A549 (cell line): ENCODE measurements at regions not wholly inside any gene's neighbourhood (a gene's known extent, or its start where the extent isn't known, plus 50 kb on each side); places are given as distances from the start of the nearest gene placed in this dataset.
A peak's percentile ranks its signal among the peaks of the same experiment; 100 is the strongest.

Source experiments
- ATAC-seq, 2 experiments: fragments of 200-7000 bp in 1 of 2; fragments of >200 bp in 1 of 2; cut with Nextera tagmentation in 1 of 2; cut with Tn5 transposase in 1 of 2; 3 replicates each; pipeline versions ENCODE4 v1.8.0 to v1.9.1; 2018 to 2020; ENCODE audit warnings: mild to moderate bottlenecking in 1 of 2, moderate library complexity in 1 of 2
- CTCF ChIA-PET: fragments of 300-600 bp; sonication (Branson Sonifier 250); formaldehyde crosslinking; extraction: SDS; loops from one replicate; lab custom pipeline; 2021; ENCODE audit warnings: antibody characterized with exemption, inconsistent platforms; lab: Yijun Ruan, JAX
- POLR2A ChIA-PET: fragments of 350-600 bp; formaldehyde crosslinking; extraction: SDS; loops from one replicate; lab custom pipeline; 2021; ENCODE audit warnings: antibody characterized with exemption, inconsistent platforms; lab: Yijun Ruan, JAX
- DNase-seq, 2 experiments: peaks; one replicate each; pipeline versions ENCODE4 v3.0.0 to v3.0.0-alpha.2; 2011 to 2016; ENCODE audit warnings: low read depth in 1 of 2, low spot score in 1 of 2
- FAIRE-seq: peaks from 2 replicates; lab custom pipeline; 2011; peaks lifted over from hg19 to GRCh38; lab: Jason Lieb, UNC
- H3K27ac ChIP-seq, 2 experiments: fragments of >200 bp; sonication (Bioruptor Twin); formaldehyde crosslinking; 3 replicates each; pipeline ENCODE4 v1.5.1; 2016 to 2017
- H3K4me1 ChIP-seq: fragments of >200 bp; sonication (Bioruptor Twin); formaldehyde crosslinking; 3 replicates; pipeline ENCODE4 v1.6.1; 2016
- H3K4me2 ChIP-seq: fragments of >200 bp; sonication (Bioruptor Twin); formaldehyde crosslinking; 3 replicates; pipeline ENCODE4 v1.6.1; 2016
- H3K4me3 ChIP-seq: fragments of >200 bp; sonication (Bioruptor Twin); formaldehyde crosslinking; 3 replicates; pipeline ENCODE4 v1.5.1; 2016
- H3K9me3 ChIP-seq: fragments of >200 bp; sonication (Bioruptor Twin); formaldehyde crosslinking; 3 replicates; pipeline ENCODE4 v1.6.1; 2016
- EHF ChIP-seq: fragments of 250-450 bp; sonication (Bioruptor Pico); IDR thresholded peaks from 2 replicates; pipeline ENCODE4 v1.5.0; 2020; ENCODE audit warnings: mild to moderate bottlenecking
- EHMT2 ChIP-seq: fragments of 200-600 bp; sonication (generic); IDR thresholded peaks from 2 replicates; pipeline ENCODE4 v1.6.1; 2016; ENCODE audit warnings: antibody characterized with exemption, low read depth, mild to moderate bottlenecking, moderate library complexity
- EP300 ChIP-seq, 2 experiments: fragments of >200 bp; sonication (Bioruptor Twin); formaldehyde crosslinking; IDR thresholded peaks; 2 replicates in 1 of 2; 3 replicates in 1 of 2; pipeline ENCODE4 v1.6.1; 2016 to 2017
- FOXS1 ChIP-seq: fragments of 250-450 bp; sonication (Bioruptor Pico); IDR thresholded peaks from 2 replicates; pipeline ENCODE4 v1.5.0; 2020; ENCODE audit warnings: mild to moderate bottlenecking, moderate library complexity
- HEYL ChIP-seq: fragments of 250-450 bp; sonication (Bioruptor Pico); IDR thresholded peaks from 2 replicates; pipeline ENCODE4 v1.8.0; 2021; ENCODE audit warnings: mild to moderate bottlenecking, moderate library complexity
- HOXB13 ChIP-seq: fragments of 250-450 bp; sonication (Bioruptor Pico); IDR thresholded peaks from 2 replicates; pipeline ENCODE4 v1.5.0; 2020; ENCODE audit warnings: low read depth, mild to moderate bottlenecking, moderate library complexity
- JUN ChIP-seq, 2 experiments: fragments of >200 bp; sonication (Bioruptor Twin); formaldehyde crosslinking; IDR thresholded peaks; 2 replicates in 1 of 2; 3 replicates in 1 of 2; pipeline ENCODE4 v1.6.1; 2016 to 2017
- NFE2L2 ChIP-seq: fragments of 150-350 bp; conservative IDR thresholded peaks from 2 replicates; pipeline ENCODE4 v1.6.1; 2014; ENCODE audit warnings: low read length
- NR3C1 ChIP-seq: fragments of >200 bp; sonication (Bioruptor Twin); formaldehyde crosslinking; IDR thresholded peaks from 3 replicates; pipeline ENCODE4 v1.6.1; 2017
- POLR2AphosphoS2 ChIP-seq: conservative IDR thresholded peaks from 2 replicates; pipeline ENCODE4 v1.6.1; 2012; ENCODE audit warnings: low read length, improper control_type of control experiment, inconsistent platforms
- RAD21 ChIP-seq, 2 experiments: fragments of >200 bp in 1 of 2; sonication (Bioruptor Twin) in 1 of 2; formaldehyde crosslinking in 1 of 2; IDR thresholded peaks in 1 of 2; conservative IDR thresholded peaks in 1 of 2; 2 replicates in 1 of 2; 3 replicates in 1 of 2; pipeline ENCODE4 v1.6.1; 2012 to 2018; ENCODE audit warnings: inconsistent platforms in 1 of 2
- RARB ChIP-seq: fragments of 250-450 bp; sonication (Bioruptor Pico); IDR thresholded peaks from 2 replicates; pipeline ENCODE4 v1.8.0; 2021; ENCODE audit warnings: mild to moderate bottlenecking, moderate library complexity
- SMC3 ChIP-seq: fragments of >200 bp; sonication (Bioruptor Twin); formaldehyde crosslinking; IDR thresholded peaks from 3 replicates; pipeline ENCODE4 v1.6.1; 2018; ENCODE audit warnings: inconsistent platforms
- TP53 ChIP-seq: fragments of 250-450 bp; sonication (Bioruptor Pico); IDR thresholded peaks from 2 replicates; pipeline ENCODE4 v1.5.0; 2021; ENCODE audit warnings: mild to moderate bottlenecking, moderate library complexity
- ZFP36 ChIP-seq: fragments of 450-650 bp; IDR thresholded peaks from 2 replicates; pipeline ENCODE4 v1.6.1; 2014; ENCODE audit warnings: borderline replicate concordance; ENCODE audit not compliant: partially characterized antibody
- ZSCAN20 ChIP-seq: fragments of 250-450 bp; sonication (Bioruptor Pico); IDR thresholded peaks from 2 replicates; pipeline ENCODE4 v1.8.0; 2022; ENCODE audit warnings: mild to moderate bottlenecking, moderate library complexity
- WGBS: methylation state at CpG from one replicate; pipeline ENCODE4 v1.1.6; 2017; ENCODE audit errors: missing lambda C conversion rate; 5-methylcytosine and 5-hydroxymethylcytosine counted together
- TF ChIP-seq, protein P1 (sequence below): fragments of >200 bp; sonication (Bioruptor Twin); formaldehyde crosslinking; IDR thresholded peaks from 3 replicates; pipeline ENCODE4 v1.5.1; 2016
- TF ChIP-seq, protein P2 (sequence below): fragments of >200 bp; sonication (Bioruptor Twin); formaldehyde crosslinking; IDR thresholded peaks from 2 replicates; pipeline ENCODE4 v1.6.1; 2016
- TF ChIP-seq, protein P3 (sequence below): fragments of 200-600 bp; sonication (generic); IDR thresholded peaks from 2 replicates; pipeline ENCODE4 v1.6.1; 2016; ENCODE audit warnings: antibody characterized with exemption, mild to moderate bottlenecking, moderate library complexity
- TF ChIP-seq, protein P4 (sequence below): IDR thresholded peaks from 2 replicates; pipeline ENCODE4 v1.6.1; 2012
- TF ChIP-seq, protein P5 (sequence below): fragments of >200 bp; sonication (Bioruptor Twin); formaldehyde crosslinking; IDR thresholded peaks from 3 replicates; pipeline ENCODE4 v1.6.1; 2016
- TF ChIP-seq, protein P6 (sequence below): fragments of 250-450 bp; sonication (Bioruptor Pico); IDR thresholded peaks from 2 replicates; pipeline ENCODE4 v1.5.0; 2020; ENCODE audit warnings: low read depth, mild to moderate bottlenecking, moderate library complexity

DNA sequence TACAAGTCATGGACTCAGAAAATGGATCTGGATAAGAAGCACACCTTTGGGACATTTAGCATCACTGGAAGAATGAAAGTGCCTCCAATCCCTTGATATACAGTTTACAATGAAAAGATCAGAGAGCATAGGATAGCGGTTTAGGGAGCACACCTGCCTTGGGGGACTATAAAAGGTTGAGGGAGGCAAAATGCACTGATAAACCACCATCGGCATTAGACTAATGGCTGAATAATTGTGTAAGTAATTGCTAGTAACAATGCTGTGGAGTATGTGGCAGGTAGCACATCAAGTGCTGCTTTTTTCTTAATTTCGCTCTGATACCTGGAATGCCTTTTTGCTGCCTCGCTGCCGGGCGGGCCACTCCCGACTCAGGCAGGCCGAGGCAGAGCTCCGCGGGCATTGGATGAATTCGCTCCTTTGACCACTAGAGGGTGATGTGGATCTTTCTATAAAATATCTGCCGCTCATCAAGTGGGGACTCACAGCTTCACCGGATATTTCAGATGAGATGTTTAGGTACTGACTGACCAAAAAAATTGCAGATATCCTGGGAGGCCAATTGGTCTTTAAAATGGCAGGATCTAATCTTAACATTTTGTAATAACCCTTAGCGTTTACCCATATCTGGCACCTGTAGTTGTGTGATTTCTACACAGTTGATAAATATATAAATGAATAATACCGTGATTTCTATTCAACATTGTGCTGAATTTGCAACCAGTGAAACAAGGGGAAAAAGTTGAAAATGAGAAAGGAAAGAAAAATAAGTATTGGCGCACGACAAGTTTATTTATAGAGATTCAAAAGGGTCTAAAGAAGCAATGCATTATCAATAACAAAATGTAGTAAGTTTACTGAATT lies 116.8 kb upstream of the PRSS1 start:
- H3K27ac ChIP-seq: no peak overlapping the region
- peak; percentile 89 to 97 for ATAC-seq
- 15% methylated on average over 17 of the region's 17 CpGs for WGBS
- no peak for FAIRE-seq
- CTCF ChIA-PET: interaction anchor here (0.5 to 5.9 kb wide), 40 partner anchors 8 to 588 kb away, joined by 3 to 66 read pairs (median 4); partner anchors contain the start of gene EPHB6
- peak; percentile 65 to 71 for DNase-seq
- TF ChIP-seq, protein P1, sequence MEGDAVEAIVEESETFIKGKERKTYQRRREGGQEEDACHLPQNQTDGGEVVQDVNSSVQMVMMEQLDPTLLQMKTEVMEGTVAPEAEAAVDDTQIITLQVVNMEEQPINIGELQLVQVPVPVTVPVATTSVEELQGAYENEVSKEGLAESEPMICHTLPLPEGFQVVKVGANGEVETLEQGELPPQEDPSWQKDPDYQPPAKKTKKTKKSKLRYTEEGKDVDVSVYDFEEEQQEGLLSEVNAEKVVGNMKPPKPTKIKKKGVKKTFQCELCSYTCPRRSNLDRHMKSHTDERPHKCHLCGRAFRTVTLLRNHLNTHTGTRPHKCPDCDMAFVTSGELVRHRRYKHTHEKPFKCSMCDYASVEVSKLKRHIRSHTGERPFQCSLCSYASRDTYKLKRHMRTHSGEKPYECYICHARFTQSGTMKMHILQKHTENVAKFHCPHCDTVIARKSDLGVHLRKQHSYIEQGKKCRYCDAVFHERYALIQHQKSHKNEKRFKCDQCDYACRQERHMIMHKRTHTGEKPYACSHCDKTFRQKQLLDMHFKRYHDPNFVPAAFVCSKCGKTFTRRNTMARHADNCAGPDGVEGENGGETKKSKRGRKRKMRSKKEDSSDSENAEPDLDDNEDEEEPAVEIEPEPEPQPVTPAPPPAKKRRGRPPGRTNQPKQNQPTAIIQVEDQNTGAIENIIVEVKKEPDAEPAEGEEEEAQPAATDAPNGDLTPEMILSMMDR: peak; percentile 81
- TF ChIP-seq RARB (CRISPR knock-in tag) (no peak), JUN (IDR thresholded peaks at IDR 0.05) (no peak), RAD21 (conservative IDR thresholded peaks at IDR 0.05 in 1 of 2, IDR thresholded peaks at IDR 0.05 in 1 of 2) (peak; percentile 70 to 77), SMC3 (peak; percentile 66), POLR2AphosphoS2 (no peak), HEYL (CRISPR knock-in tag) (no peak)
- TF ChIP-seq, all 56 proteins: peak for 3
- H3K9me3 ChIP-seq: 0 out of 3 replicates have a peak, but pooled peaks cover 3% of the 10 kb centered on the region
- POLR2A ChIA-PET: interaction anchor here (1.0 kb wide), 1 partner anchor 151 kb away, joined by 5 read pairs; no protein-coding TSS in a partner anchor
- no peak overlapping the region for H3K4me3 ChIP-seq
- no peak overlapping the region for H3K4me2 ChIP-seq
- no peaks in the 10 kb centered on the region for H3K4me1 ChIP-seq

DNA sequence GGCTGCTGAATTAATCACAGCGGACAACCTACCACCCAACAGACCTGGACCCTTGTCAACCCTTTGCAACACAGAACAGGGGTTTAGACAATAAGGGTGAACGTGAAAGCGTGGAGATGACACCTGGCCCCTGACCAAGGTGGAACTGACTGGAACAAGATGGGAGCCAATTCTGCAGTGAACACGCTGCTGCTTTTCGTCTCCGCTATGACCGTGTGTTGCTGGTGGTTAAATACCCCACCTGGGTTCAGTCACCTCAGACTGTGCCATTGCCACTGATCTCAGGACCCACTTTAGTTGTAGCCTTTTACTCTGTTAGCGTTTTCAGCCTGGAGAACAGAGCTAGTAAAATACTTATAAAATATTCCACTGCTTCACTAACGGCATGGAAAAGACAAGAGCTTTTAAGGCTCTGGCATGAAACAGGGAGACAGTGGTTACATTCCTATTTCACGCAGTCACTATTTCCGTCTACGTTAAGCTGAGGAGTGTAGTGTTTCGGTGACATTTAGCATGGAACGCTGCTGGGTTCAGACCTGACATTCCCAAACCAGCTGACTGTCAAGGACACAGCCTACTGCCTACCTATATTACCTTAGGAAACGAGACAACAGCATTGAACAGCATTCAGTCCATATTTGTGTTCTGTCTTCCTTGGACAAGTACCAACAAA lies 119.5 kb upstream of the PRSS1 start:
- Histone ChIP-seq H3K9me3 (no peaks in the 10 kb centered on the region), H3K4me3 (no peak overlapping the region), H3K4me1 (no peaks in the 10 kb centered on the region), H3K27ac (no peak overlapping the region), H3K4me2 (no peak overlapping the region)
- ChIA-PET POLR2A (no interaction called here), CTCF (interaction anchor here (1.0 to 5.9 kb wide), 6 partner anchors 11 to 182 kb away, joined by 3 to 66 read pairs (median 9); no protein-coding TSS in a partner anchor)
- DNase-seq (no peak), ATAC-seq (0 out of 6 replicates have a peak, but pooled peaks of 1 of the 2 experiments have one; percentile 7), FAIRE-seq (no peak)
- 18% methylated on average over 15 of the region's 15 CpGs for WGBS
- TF ChIP-seq, protein P2, sequence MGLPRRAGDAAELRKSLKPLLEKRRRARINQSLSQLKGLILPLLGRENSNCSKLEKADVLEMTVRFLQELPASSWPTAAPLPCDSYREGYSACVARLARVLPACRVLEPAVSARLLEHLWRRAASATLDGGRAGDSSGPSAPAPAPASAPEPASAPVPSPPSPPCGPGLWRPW: no peak
- TF ChIP-seq ZFP36 (no peak), NFE2L2 (no peak), FOXS1 (CRISPR knock-in tag) (no peak), ZSCAN20 (CRISPR knock-in tag) (no peak), EHF (CRISPR knock-in tag) (no peak), TP53 (no peak), POLR2AphosphoS2 (no peak), EP300 (IDR thresholded peaks at IDR 0.05) (no peak), HOXB13 (CRISPR knock-in tag) (no peak), EHMT2 (no peak), NR3C1 (no peak)
- TF ChIP-seq, protein P3, sequence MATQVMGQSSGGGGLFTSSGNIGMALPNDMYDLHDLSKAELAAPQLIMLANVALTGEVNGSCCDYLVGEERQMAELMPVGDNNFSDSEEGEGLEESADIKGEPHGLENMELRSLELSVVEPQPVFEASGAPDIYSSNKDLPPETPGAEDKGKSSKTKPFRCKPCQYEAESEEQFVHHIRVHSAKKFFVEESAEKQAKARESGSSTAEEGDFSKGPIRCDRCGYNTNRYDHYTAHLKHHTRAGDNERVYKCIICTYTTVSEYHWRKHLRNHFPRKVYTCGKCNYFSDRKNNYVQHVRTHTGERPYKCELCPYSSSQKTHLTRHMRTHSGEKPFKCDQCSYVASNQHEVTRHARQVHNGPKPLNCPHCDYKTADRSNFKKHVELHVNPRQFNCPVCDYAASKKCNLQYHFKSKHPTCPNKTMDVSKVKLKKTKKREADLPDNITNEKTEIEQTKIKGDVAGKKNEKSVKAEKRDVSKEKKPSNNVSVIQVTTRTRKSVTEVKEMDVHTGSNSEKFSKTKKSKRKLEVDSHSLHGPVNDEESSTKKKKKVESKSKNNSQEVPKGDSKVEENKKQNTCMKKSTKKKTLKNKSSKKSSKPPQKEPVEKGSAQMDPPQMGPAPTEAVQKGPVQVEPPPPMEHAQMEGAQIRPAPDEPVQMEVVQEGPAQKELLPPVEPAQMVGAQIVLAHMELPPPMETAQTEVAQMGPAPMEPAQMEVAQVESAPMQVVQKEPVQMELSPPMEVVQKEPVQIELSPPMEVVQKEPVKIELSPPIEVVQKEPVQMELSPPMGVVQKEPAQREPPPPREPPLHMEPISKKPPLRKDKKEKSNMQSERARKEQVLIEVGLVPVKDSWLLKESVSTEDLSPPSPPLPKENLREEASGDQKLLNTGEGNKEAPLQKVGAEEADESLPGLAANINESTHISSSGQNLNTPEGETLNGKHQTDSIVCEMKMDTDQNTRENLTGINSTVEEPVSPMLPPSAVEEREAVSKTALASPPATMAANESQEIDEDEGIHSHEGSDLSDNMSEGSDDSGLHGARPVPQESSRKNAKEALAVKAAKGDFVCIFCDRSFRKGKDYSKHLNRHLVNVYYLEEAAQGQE: no peak
- TF ChIP-seq, protein P1: no peak
- TF ChIP-seq, protein P4, sequence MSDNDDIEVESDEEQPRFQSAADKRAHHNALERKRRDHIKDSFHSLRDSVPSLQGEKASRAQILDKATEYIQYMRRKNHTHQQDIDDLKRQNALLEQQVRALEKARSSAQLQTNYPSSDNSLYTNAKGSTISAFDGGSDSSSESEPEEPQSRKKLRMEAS: no peak
- TF ChIP-seq, protein P5, sequence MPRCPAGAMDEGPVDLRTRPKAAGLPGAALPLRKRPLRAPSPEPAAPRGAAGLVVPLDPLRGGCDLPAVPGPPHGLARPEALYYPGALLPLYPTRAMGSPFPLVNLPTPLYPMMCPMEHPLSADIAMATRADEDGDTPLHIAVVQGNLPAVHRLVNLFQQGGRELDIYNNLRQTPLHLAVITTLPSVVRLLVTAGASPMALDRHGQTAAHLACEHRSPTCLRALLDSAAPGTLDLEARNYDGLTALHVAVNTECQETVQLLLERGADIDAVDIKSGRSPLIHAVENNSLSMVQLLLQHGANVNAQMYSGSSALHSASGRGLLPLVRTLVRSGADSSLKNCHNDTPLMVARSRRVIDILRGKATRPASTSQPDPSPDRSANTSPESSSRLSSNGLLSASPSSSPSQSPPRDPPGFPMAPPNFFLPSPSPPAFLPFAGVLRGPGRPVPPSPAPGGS: no peak
- TF ChIP-seq, protein P6, sequence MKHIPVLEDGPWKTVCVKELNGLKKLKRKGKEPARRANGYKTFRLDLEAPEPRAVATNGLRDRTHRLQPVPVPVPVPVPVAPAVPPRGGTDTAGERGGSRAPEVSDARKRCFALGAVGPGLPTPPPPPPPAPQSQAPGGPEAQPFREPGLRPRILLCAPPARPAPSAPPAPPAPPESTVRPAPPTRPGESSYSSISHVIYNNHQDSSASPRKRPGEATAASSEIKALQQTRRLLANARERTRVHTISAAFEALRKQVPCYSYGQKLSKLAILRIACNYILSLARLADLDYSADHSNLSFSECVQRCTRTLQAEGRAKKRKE (CRISPR knock-in tag): no peak
